C4-2B (cell line): ENCODE measurements at regions not wholly inside any gene's neighbourhood (a gene's known extent, or its start where the extent isn't known, plus 50 kb on each side); places are given as distances from the start of the nearest gene placed in this dataset.
A peak's percentile ranks its signal among the peaks of the same experiment; 100 is the strongest.

Experiments used
- ZFX ChIP-seq: fragments of 450-650 bp; IDR thresholded peaks from 2 replicates; pipeline ENCODE4 v1.6.1; 2017
- TF ChIP-seq, protein P1 (sequence below): fragments of 450-650 bp; conservative IDR thresholded peaks from 2 replicates; pipeline ENCODE4 v1.5.1; 2017; ENCODE audit warnings: mild to moderate bottlenecking

DNA sequence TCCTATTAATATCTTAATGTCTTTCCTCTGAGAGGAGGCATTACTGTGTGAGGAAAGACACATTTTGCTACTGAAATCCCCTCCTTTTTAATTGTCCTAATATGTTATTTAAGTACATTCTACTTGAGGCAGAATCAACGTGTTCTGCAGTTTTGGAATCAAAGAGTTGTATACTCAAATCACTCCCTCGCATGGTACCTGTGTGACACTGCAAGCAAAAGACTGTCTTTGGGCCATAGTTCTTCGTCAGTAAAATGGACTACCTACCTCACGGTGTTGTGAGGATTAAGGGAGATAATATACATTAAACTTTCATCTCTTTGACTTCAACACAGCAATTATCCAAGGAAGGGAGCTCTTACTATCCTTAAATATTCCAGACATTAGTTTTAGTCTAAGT lies 61.5 kb downstream of the TIGD2 start:
- TF ChIP-seq, protein P1, sequence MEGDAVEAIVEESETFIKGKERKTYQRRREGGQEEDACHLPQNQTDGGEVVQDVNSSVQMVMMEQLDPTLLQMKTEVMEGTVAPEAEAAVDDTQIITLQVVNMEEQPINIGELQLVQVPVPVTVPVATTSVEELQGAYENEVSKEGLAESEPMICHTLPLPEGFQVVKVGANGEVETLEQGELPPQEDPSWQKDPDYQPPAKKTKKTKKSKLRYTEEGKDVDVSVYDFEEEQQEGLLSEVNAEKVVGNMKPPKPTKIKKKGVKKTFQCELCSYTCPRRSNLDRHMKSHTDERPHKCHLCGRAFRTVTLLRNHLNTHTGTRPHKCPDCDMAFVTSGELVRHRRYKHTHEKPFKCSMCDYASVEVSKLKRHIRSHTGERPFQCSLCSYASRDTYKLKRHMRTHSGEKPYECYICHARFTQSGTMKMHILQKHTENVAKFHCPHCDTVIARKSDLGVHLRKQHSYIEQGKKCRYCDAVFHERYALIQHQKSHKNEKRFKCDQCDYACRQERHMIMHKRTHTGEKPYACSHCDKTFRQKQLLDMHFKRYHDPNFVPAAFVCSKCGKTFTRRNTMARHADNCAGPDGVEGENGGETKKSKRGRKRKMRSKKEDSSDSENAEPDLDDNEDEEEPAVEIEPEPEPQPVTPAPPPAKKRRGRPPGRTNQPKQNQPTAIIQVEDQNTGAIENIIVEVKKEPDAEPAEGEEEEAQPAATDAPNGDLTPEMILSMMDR = peak; percentile 12; the same call in 1 of the 2 replicates
- TF ChIP-seq ZFX = no peak
